ENCODE measurements at regions not wholly inside any gene's neighbourhood (a gene's known extent, or its start where the extent isn't known, plus 50 kb on each side); places are given as distances from the start of the nearest gene placed in this dataset.
"Not testable (repeated sequence)": the region's sequence is repeated elsewhere in the genome, so short reads cannot be mapped to it uniquely, and the experiment has no call there.

DNA sequence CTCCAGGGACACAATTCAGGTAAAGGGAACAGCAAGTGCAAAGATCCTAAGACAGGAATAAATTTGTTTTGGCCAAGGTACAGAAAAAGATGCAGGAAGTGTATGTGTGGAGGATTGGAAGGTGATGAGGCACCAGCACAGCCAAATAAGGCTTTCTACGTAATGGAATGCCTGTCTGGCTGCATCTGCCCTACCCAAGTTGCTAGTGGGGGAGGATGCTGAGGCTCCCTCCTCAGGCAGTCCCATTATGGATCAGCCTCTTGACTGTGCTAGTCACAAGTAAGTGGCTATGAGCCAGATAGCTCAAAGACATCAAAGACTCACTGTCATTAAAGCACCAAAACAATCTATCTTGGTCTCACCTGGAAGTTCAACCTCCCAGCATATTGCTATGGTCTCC is 300.9 kb upstream of the FAT4 start:
- intact Hi-C loops (cut with DNase I) = no loop called here
- ATAC-seq (ENCODE audit: poor library complexity) = no peak
- DNase-seq = no peak

DNA sequence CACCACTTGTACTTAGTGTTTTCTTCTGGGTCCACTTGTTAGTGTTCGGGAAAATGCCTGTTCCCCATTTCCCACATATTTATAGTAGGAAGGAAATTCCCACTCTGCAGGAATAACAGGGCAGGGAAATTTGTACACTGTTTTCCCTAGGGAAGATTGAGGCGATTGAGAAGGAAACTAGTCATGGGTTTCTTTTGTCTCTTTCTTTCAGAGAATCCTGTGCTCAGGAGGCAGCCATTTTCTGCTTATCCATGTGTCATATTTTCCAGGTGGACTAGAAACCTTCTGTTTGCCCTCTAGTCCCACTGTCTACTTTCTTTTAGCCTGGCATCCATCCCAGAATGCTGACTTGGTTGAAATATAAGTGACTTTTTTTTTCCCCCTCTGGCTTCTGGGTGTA is 299.1 kb upstream of the ANKRD50 start:
- DNase-seq (no peak), ATAC-seq (ENCODE audit: poor library complexity) (no peak)
- intact Hi-C loops (cut with DNase I) = no loop called here

DNA sequence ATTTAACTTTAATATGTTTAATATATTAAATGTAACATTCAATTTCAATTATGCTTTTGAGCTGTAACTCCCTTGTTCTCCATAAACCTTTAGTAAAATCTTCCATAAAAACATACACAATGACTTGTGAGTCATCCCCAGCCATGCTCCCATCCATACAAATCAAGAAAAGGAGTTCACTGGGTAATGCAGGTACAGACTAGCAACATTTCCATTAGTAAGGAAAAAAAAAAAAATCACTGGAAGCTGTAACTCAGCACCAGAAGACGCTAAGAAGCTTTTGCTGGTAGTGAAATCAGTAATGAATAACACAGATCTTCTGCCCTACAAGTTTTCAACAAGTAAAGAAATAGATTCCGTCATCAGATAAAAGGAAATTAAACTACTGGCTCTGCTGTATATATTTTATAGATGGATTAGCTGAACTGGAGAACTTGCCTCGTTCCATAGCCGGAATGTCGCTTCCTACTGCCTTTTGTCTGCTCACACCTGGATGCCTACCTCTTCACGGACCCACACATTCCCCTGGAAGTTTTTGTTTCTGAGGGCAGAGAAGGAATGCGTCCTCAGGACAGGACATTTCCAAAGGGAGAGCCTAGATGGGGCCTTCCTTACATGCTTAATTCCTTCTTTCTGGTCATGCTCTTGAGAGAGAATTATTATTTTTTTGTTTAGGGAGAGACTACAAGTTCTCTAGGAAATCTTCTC is 298.4 kb upstream of the ANKRD50 start:
- intact Hi-C loops (cut with DNase I) = no loop called here
- DNase-seq = no peak
- ATAC-seq (ENCODE audit: poor library complexity) = no peak

DNA sequence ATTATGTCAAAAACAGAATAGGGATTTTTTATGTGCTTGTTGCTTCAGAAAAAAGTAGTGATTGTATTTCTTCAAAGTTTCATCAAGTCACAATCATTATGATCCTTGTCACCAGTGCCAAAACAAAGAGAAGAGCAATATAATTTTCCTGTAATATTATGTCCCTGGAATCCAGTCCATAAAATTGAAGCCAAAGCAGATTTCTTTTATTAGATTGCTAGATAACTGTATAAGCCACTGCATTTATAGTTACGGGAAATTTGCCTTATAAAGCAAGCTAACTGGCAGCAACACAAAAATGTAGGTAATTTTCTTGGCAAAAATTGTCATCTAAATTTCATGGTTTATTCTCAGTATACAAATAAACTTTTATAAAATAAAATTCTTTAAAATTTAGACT is 296.1 kb upstream of the ANKRD50 start:
- DNase-seq = no peak
- intact Hi-C loops (cut with DNase I) = no loop called here
- ATAC-seq (ENCODE audit: poor library complexity) = no peak

DNA sequence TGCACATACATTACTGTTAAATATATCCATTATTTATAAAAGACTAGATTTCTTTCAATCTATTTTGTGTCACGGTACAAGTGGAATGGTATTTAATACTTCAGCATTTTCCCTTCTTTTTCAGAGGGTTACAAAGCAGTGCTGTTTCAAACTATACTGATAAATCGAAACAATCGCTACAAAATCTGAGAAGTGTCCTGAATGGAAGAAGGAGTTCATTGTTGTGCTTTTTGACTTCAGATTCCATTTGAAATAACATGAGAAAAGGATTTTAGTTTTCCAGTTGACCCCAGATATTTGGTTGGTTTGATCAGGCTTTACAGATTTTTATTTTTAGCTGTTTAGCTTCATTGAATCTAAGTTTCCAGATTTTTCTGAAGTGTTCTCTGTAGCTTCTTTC is 292.1 kb upstream of the ANKRD50 start:
- intact Hi-C loops (cut with DNase I) = no loop called here
- DNase-seq (no peak), ATAC-seq (ENCODE audit: poor library complexity) (no peak)

GRCh38 chr4:125003840-125004239 is 291.3 kb upstream of the ANKRD50 start:
- ATAC-seq (ENCODE audit: poor library complexity) (no peak), DNase-seq (no peak)
- intact Hi-C loops (cut with DNase I) = no loop called here

DNA sequence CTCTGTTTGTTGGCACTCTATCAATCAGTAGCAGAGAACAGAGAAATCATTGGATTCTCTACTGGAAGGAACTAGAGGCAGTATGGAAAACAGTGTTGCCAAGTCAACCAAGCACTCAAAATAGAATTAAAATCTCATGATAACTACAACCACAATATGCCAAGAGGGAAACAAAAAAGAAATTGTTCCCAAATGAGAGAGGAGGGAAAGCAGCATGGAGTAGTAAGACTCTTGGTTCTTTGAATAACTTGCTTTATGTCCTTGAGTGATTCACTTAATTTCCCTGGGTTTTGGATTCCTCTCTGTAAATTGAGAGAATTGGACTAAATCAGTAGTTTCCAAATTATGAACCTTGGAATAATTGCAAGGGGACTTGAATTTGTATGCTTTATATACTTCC is 285.5 kb upstream of the ANKRD50 start:
- intact Hi-C loops (cut with DNase I) = no loop called here
- DNase-seq (no peak), ATAC-seq (ENCODE audit: poor library complexity) (no peak)

GRCh38 chr4:124997124-124997523 is 284.6 kb upstream of the ANKRD50 start:
- ATAC-seq (ENCODE audit: poor library complexity) (no peak), DNase-seq (no peak)
- intact Hi-C loops (cut with DNase I) = no loop called here

- DNase-seq = no peak
- intact Hi-C loops (cut with DNase I) = no loop called here
- ATAC-seq (ENCODE audit: poor library complexity) = no peak
These were observed 281.3 kb upstream of the ANKRD50 start for GRCh38 chr4:124993838-124994237.

DNA sequence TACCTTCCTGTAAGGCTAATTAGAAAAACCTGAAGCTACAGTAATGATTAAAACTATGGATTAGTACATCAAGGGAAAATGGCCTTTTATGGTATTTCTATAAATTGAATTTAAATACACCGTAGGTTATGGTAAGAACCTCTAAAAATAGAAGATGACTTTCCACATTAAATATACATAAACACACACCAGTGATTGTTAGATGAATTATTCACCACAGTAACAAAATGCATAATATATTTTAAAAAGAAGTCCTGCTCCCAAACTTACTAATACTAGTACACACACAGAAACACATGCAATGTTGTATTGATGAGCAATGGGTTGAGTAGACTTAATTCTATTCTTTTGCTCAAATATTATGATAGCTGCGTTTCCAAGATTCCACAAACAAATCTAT is 277.9 kb upstream of the ANKRD50 start:
- ATAC-seq (ENCODE audit: poor library complexity) = no peak
- DNase-seq = no peak
- intact Hi-C loops (cut with DNase I) = no loop called here

DNA sequence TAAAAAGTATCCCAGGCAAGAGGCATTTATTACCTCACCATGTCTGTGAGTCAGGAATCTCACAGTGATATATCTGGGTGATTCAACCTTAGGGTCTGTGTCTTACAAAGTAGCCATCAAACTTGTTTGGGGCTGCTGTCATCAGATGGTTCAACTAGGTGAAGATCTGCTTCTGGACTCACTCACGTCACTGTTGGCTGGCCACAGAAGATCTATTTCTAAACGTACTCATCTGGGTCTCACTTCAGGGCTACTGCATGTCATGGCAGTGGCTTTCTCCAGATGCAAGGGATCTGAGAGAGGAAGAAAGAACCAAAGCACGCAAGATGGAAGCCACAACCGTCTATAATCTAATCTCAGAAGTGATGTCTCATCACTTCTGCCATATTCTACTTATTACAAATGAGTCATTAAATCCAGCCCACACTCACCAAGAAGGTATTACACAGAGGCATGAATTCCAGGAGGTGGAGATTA is 267.8 kb upstream of the ANKRD50 start:
- intact Hi-C loops (cut with DNase I) = no loop called here
- no peak for DNase-seq

GRCh38 chr4:124978536-124978935 is 266.0 kb upstream of the ANKRD50 start:
- intact Hi-C loops (cut with DNase I); ATAC-seq (ENCODE audit: poor library complexity); DNase-seq: not testable (repeated sequence)

More for the DNA sequence above, 267.8 kb upstream of the ANKRD50 start:
- no peak for ATAC-seq (ENCODE audit: poor library complexity)

DNA sequence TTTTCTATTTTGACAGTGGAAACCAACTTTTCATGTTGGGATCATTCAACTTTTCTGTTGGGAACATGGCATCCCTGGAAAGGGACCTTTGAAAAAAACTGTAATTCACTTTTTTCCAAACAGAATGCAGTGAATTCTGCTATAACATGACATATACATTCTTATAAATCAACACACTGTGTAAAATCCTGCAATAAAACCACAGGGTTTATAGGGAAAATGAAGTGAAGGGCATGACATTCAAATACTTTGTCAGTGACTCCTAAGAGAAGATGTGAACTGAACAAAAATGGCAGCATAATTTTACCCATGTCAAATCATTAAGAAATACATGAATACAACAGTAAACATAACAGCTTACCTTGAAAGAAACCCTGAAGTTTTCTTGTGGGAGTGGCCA is 264.5 kb upstream of the ANKRD50 start:
- DNase-seq = no peak
- no peak for ATAC-seq (ENCODE audit: poor library complexity)
- intact Hi-C loops (cut with DNase I) = no loop called here

DNA sequence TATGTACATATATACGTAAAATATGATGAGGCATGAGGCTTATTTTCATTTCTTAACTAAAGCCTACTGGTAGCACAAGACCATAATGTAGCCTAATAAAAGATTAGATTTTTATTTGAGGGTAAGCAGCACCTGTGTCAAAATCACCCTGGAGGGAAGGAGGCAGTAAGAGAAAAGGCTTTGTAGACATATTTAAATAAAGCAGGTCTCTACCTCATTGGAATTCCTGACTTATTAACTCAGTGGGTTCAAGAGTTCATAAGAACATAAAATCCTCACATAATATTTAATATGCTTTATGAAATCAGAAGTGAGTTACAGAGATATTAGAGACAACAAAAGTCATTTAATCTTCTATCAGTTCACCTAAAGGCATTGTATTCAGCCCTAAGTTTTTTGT is 261.6 kb upstream of the ANKRD50 start:
- intact Hi-C loops (cut with DNase I) = no loop called here
- ATAC-seq (ENCODE audit: poor library complexity) (no peak), DNase-seq (no peak)

GRCh38 chr4:124973716-124974115 is 261.2 kb upstream of the ANKRD50 start:
- no peak for ATAC-seq (ENCODE audit: poor library complexity)
- intact Hi-C loops (cut with DNase I) = no loop called here

DNA sequence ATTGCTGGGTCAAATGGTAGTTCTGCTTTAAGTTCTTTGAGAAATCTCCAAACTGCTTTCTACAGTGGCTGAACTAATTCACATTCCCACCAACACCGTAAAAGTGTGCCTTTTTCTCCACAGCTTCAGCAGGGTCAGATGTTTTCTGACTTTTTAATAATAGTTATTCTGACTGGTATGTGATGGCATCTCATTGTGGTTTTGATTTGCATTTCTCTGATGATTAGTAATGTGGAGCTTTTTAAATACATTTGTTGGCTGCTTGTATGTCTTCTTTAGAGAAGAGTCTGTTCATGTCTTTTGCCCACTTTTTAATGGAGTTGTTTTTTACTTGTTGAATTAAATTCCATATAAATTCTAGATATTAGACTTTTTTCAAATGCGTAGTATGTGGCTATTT is 257.5 kb upstream of the ANKRD50 start:
- intact Hi-C loops (cut with DNase I) = no loop called here
- no peak for DNase-seq
- no peak for ATAC-seq (ENCODE audit: poor library complexity)

More at GRCh38 chr4:124973716-124974115, 261.2 kb upstream of the ANKRD50 start:
- no peak for DNase-seq

- ATAC-seq (ENCODE audit: poor library complexity) (no peak), DNase-seq (no peak)
- intact Hi-C loops (cut with DNase I) = no loop called here
These were observed 253.0 kb upstream of the ANKRD50 start for GRCh38 chr4:124965497-124965891.

GRCh38 chr4:124964852-124965496 is 252.4 kb upstream of the ANKRD50 start:
- no peak for ATAC-seq (ENCODE audit: poor library complexity)
- DNase-seq = no peak
- intact Hi-C loops (cut with DNase I) = no loop called here

DNA sequence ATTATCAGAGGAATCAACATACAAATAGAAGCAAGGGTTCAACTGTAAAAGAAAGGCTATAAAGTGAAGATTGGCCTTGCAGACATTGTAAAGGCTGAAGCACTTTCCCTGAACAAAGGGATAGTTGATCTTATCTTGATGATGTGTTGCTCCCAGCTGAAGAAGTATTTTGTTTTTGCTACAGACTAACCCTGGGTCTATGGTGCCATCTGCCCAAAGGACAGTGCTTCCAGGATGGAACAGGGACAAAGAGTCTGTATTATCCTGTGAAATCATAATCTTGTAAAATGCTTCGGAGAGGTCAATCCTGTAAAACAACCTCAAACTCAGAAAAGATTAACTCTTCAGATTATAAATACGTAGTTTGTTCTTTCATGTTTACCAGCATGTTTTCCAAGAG is 251.7 kb upstream of the ANKRD50 start:
- ATAC-seq (ENCODE audit: poor library complexity) = no peak
- intact Hi-C loops (cut with DNase I) = no loop called here

GRCh38 chr4:124961138-124961750 is 248.7 kb upstream of the ANKRD50 start:
- ATAC-seq (ENCODE audit: poor library complexity) (no peak), DNase-seq (no peak)
- intact Hi-C loops (cut with DNase I) = no loop called here

More for the DNA sequence above, 251.7 kb upstream of the ANKRD50 start:
- DNase-seq = no peak

Measured in Right ventricle myocardium superior (tissue), 1 donor.